ENCODE measurements at regions not wholly inside any gene's neighbourhood (a gene's known extent, or its start where the extent isn't known, plus 50 kb on each side); places are given as distances from the start of the nearest gene placed in this dataset.

DNA sequence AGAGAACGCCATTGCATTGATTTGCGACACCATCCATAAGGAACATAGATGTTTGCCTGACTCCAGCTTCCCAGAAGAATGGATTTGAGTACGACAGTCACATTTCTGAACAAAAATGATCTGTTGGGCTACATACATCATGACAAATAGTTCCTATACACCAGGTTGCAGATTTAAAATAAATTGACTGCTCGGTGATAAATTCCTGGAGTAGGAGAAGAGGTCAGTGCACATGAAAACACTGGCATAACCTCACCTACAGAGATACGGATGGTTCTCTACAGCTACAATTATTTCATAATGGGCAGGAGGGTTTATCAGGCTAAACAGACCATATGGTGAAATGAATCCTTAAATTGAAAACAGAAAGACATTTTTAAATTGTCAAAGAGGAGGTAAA lies 316.5 kb upstream of the ADARB2 start:
- TF ChIP-seq POLR2A (IDR thresholded peaks at IDR 0.05) (no peak), POLR2AphosphoS5 (IDR thresholded peaks at IDR 0.05) (no peak)
- TF ChIP-seq, protein P1, sequence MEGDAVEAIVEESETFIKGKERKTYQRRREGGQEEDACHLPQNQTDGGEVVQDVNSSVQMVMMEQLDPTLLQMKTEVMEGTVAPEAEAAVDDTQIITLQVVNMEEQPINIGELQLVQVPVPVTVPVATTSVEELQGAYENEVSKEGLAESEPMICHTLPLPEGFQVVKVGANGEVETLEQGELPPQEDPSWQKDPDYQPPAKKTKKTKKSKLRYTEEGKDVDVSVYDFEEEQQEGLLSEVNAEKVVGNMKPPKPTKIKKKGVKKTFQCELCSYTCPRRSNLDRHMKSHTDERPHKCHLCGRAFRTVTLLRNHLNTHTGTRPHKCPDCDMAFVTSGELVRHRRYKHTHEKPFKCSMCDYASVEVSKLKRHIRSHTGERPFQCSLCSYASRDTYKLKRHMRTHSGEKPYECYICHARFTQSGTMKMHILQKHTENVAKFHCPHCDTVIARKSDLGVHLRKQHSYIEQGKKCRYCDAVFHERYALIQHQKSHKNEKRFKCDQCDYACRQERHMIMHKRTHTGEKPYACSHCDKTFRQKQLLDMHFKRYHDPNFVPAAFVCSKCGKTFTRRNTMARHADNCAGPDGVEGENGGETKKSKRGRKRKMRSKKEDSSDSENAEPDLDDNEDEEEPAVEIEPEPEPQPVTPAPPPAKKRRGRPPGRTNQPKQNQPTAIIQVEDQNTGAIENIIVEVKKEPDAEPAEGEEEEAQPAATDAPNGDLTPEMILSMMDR (IDR thresholded peaks at IDR 0.05): no peak
